HepG2 (cell line): ENCODE measurements at regions not wholly inside any gene's neighbourhood (a gene's known extent, or its start where the extent isn't known, plus 50 kb on each side); places are given as distances from the start of the nearest gene placed in this dataset.

Experiments
- ATAC-seq: fragments of 200-7000 bp; cut with Tn5 transposase; 3 replicates; pipeline ENCODE4 v1.9.1; 2020; ENCODE audit warnings: mild to moderate bottlenecking, moderate library complexity
- BruUV-seq: library from RNA; stranded (reverse); fragments of 400-500 nt; replicated peaks from 2 replicates; lab custom pipeline; 2021; lab: Mats Ljungman, UMichigan
- CTCF ChIA-PET: fragments of 300-600 bp; formaldehyde crosslinking; extraction: SDS; loops from one replicate; lab custom pipeline; 2021; ENCODE audit warnings: low total read pairs, inconsistent platforms, low intra/inter-chr PET ratio; lab: Yijun Ruan, JAX
- POLR2A ChIA-PET: fragments of 350-600 bp; sonication (Branson Sonifier 250); formaldehyde crosslinking; loops from one replicate; lab custom pipeline; 2020; ENCODE audit warnings: antibody characterized with exemption, inconsistent platforms; lab: Yijun Ruan, JAX
- DNase-seq: peaks from one replicate; pipeline ENCODE4 v3.0.0-alpha.2; 2015; ENCODE audit warnings: low spot score
- FAIRE-seq: peaks from 3 replicates; lab custom pipeline; 2011; peaks lifted over from hg19 to GRCh38; lab: Jason Lieb, UNC
- H2AFZ ChIP-seq: one replicate; pipeline ENCODE4 v1.6.1; 2011; ENCODE audit warnings: low read length, inconsistent platforms
- H3K27ac ChIP-seq: fragments of 300-600 bp; 3 replicates; pipeline ENCODE4 v1.8.0; 2011; ENCODE audit warnings: mixed run types, mild to moderate bottlenecking, mixed read lengths, low read length, inconsistent platforms; ENCODE audit not compliant: insufficient read depth; ENCODE audit errors: extremely low read length
- H3K27me3 ChIP-seq, 2 experiments: fragments of 200-600 bp in 1 of 2; 2 replicates in 1 of 2; 3 replicates in 1 of 2; pipeline versions ENCODE4 v1.6.0 to v1.8.0; 2011; ENCODE audit warnings: low read length in 2 of 2, mild to moderate bottlenecking in 2 of 2, moderate library complexity in 2 of 2, inconsistent platforms in 1 of 2; ENCODE audit not compliant: insufficient read depth in 2 of 2, control insufficient read depth in 1 of 2
- H3K36me3 ChIP-seq, 2 experiments: fragments of 200-600 bp in 1 of 2; replicated peaks in 1 of 2; 2 replicates in 1 of 2; 3 replicates in 1 of 2; pipeline versions ENCODE4 v1.5.1 to v1.8.0; 2011; ENCODE audit warnings: low read length in 2 of 2, inconsistent platforms in 1 of 2; ENCODE audit not compliant: insufficient read depth in 2 of 2, control insufficient read depth in 1 of 2
- H3K4me1 ChIP-seq: 2 replicates; pipeline ENCODE4 v1.5.1; 2012; ENCODE audit warnings: low read length, inconsistent platforms; ENCODE audit not compliant: insufficient read depth
- H3K4me2 ChIP-seq: 2 replicates; pipeline ENCODE4 v1.6.0; 2011; ENCODE audit warnings: low read depth, low read length, inconsistent platforms
- H3K4me3 ChIP-seq, 3 experiments: fragments of 200-600 bp in 1 of 3; sonication (generic), shearing (Covaris generic) in 1 of 3; replicated peaks in 1 of 3; 2 replicates each; pipeline ENCODE4 v1.5.1; 2011 to 2016; ENCODE audit warnings: low read length in 3 of 3, inconsistent platforms in 2 of 3, low read depth in 2 of 3, mild to moderate bottlenecking in 2 of 3, control low read depth in 1 of 3, mixed read lengths in 1 of 3; ENCODE audit not compliant: insufficient read depth in 1 of 3
- H3K79me2 ChIP-seq: one replicate; pipeline ENCODE4 v1.6.1; 2011; ENCODE audit warnings: low read length, inconsistent platforms; ENCODE audit not compliant: insufficient read depth
- H3K9ac ChIP-seq: 2 replicates; pipeline ENCODE4 v1.6.0; 2011; ENCODE audit warnings: mild to moderate bottlenecking, low read depth, low read length, inconsistent platforms; ENCODE audit not compliant: insufficient read depth
- H3K9me3 ChIP-seq: 2 replicates; pipeline ENCODE4 v1.5.1; 2012; ENCODE audit warnings: mild to moderate bottlenecking, low read length
- H4K20me1 ChIP-seq: 2 replicates; pipeline ENCODE4 v1.6.0; 2011; ENCODE audit warnings: inconsistent platforms, mild to moderate bottlenecking, low read length, moderate library complexity; ENCODE audit not compliant: insufficient read depth
- ATF7-NPFF ChIP-seq: sonication (generic); formaldehyde crosslinking; IDR thresholded peaks from 2 replicates; pipeline ENCODE4 v1.8.1; 2023; ENCODE audit warnings: mild to moderate bottlenecking, low read depth, missing genetic modification reagents, moderate library complexity
- CBX1 ChIP-seq: IDR thresholded peaks from one replicate; pipeline ENCODE4 v1.6.1; 2016; ENCODE audit warnings: antibody characterized with exemption, low read depth
- CSRNP1 ChIP-seq: sonication (generic); formaldehyde crosslinking; IDR thresholded peaks from 2 replicates; pipeline ENCODE4 v1.8.1; 2023; ENCODE audit warnings: mild to moderate bottlenecking, missing genetic modification reagents
- HNRNPL ChIP-seq: fragments of 200-400 bp; formaldehyde crosslinking; IDR thresholded peaks from 2 replicates; pipeline ENCODE4 v1.6.1; 2017; ENCODE audit warnings: mild to moderate bottlenecking, low read depth, low read length
- ISX ChIP-seq: sonication (generic); formaldehyde crosslinking; conservative IDR thresholded peaks from 2 replicates; pipeline ENCODE4 v1.5.0; 2020; ENCODE audit warnings: missing genetic modification reagents
- MAFG ChIP-seq: sonication (generic); formaldehyde crosslinking; IDR thresholded peaks from 2 replicates; pipeline ENCODE4 v1.5.1; 2020; ENCODE audit warnings: mild to moderate bottlenecking, missing genetic modification reagents
- MEIS2 ChIP-seq: sonication (generic); formaldehyde crosslinking; IDR thresholded peaks from 2 replicates; pipeline ENCODE4 v1.9.0; 2021; ENCODE audit warnings: mild to moderate bottlenecking, missing genetic modification reagents
- PAWR ChIP-seq: sonication (generic); formaldehyde crosslinking; IDR thresholded peaks from 2 replicates; pipeline ENCODE4 v1.4.0; 2020; ENCODE audit warnings: missing genetic modification reagents, mild to moderate bottlenecking, borderline replicate concordance
- SRF ChIP-seq: IDR thresholded peaks from 2 replicates; pipeline ENCODE4 v1.6.1; 2011; ENCODE audit warnings: mild to moderate bottlenecking, low read depth, low read length, moderate library complexity
- XBP1 ChIP-seq: sonication (generic); formaldehyde crosslinking; IDR thresholded peaks from 2 replicates; pipeline ENCODE4 v1.5.0; 2020; ENCODE audit warnings: missing genetic modification reagents
- ZBTB38 ChIP-seq: sonication (generic); formaldehyde crosslinking; IDR thresholded peaks from 2 replicates; pipeline ENCODE4 v1.5.1; 2020; ENCODE audit warnings: mild to moderate bottlenecking, missing genetic modification reagents
- ZFX ChIP-seq: sonication (generic); formaldehyde crosslinking; IDR thresholded peaks from 2 replicates; pipeline ENCODE4 v1.4.0; 2020; ENCODE audit warnings: mild to moderate bottlenecking, low read depth, missing genetic modification reagents, moderate library complexity
- ZNF709 ChIP-seq: sonication (generic); formaldehyde crosslinking; IDR thresholded peaks from 2 replicates; pipeline ENCODE4 v1.5.0; 2020; ENCODE audit warnings: mild to moderate bottlenecking, missing genetic modification reagents
- ZNF841 ChIP-seq: sonication (generic); formaldehyde crosslinking; IDR thresholded peaks from 2 replicates; pipeline ENCODE4 v1.8.1; 2023; ENCODE audit warnings: missing genetic modification reagents, borderline replicate concordance
- WGBS: methylation state at CpG from one replicate; pipeline ENCODE4 v1.1.6; 2017; ENCODE audit warnings: low lambda C conversion rate; 5-methylcytosine and 5-hydroxymethylcytosine counted together
- in situ Hi-C: cut with HindIII; loops from 2 replicates; pipeline ENCODE4 v1.10.0; 2017; ENCODE audit warnings: low pct_unique_long_range_greater_than_20kb; ENCODE audit not compliant: extremely low pct_ligation_motif_present
- intact Hi-C: fragments of 100-400 bp; cut with micrococcal nuclease; formaldehyde crosslinking; loops from one replicate; pipeline ENCODE4 v1.10.0; 2022; ENCODE audit not compliant: unreplicated experiment
- TF ChIP-seq, protein P1 (sequence below): sonication (generic); formaldehyde crosslinking; IDR thresholded peaks from 2 replicates; pipeline ENCODE4 v1.8.1; 2023; ENCODE audit warnings: missing genetic modification reagents, mild to moderate bottlenecking, borderline replicate concordance
- TF ChIP-seq, protein P2 (sequence below): sonication (generic); formaldehyde crosslinking; IDR thresholded peaks from 2 replicates; pipeline ENCODE4 v1.8.1; 2023; ENCODE audit warnings: mild to moderate bottlenecking, inconsistent platforms, moderate library complexity, missing genetic modification reagents, borderline replicate concordance
- TF ChIP-seq, protein P3 (sequence below): IDR thresholded peaks from 2 replicates; pipeline ENCODE4 v1.6.1; 2012; ENCODE audit warnings: low read depth, low read length, improper control_type of control experiment
- TF ChIP-seq, protein P4 (sequence below): sonication (generic); formaldehyde crosslinking; IDR thresholded peaks from 2 replicates; pipeline ENCODE4 v1.5.0; 2020; ENCODE audit warnings: missing genetic modification reagents

- TF ChIP-seq, protein P1, sequence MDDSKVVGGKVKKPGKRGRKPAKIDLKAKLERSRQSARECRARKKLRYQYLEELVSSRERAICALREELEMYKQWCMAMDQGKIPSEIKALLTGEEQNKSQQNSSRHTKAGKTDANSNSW (CRISPR knock-in tag): no peak
- no peak for TF ChIP-seq ZNF841
Measured at GRCh38 chr18:22311301-22311700, 106.4 kb downstream of the CTAGE1 start (continued).

DNA sequence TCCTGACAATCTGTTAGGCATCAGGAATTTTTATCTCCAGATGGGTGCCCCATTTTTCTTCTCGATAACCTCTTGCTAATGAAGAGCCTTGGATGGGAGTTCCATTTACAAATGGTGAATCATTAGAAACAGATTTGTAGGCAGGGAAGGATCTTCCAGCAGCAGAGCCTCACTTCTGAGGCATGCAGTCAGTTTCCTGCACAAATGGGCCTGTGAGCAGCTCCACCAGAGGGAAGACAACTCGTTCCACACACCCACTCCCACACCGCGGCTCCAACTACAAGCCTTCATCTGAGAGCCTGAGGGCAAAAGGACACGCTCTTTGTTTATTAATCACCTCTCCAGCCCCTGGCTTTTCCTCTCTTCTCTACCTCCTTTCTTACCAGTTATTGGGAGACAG, 108.5 kb downstream of the CTAGE1 start:
- no peaks in the 10 kb centered on the region for H4K20me1 ChIP-seq
- in situ Hi-C loops (no loop called here), intact Hi-C loops (no loop called here)
- no peak overlapping the region for H3K4me3 ChIP-seq
- no peak for FAIRE-seq
- POLR2A ChIA-PET: no interaction called here
- no peak overlapping the region for H3K27ac ChIP-seq
- DNase-seq: no peak
- H3K9me3 ChIP-seq: no peaks in the 10 kb centered on the region
- H3K36me3 ChIP-seq: no peaks in the 10 kb centered on the region
- TF ChIP-seq, protein P2, sequence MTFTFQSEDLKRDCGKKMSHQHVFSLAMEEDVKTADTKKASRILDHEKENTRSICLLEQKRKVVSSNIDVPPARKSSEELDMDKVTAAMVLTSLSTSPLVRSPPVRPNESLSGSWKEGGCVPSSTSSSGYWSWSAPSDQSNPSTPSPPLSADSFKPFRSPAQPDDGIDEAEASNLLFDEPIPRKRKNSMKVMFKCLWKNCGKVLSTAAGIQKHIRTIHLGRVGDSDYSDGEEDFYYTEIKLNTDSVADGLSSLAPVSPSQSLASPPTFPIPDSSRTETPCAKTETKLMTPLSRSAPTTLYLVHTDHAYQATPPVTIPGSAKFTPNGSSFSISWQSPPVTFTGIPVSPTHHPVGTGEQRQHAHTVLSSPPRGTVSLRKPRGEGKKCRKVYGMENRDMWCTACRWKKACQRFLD (CRISPR knock-in tag): no peak
- TF ChIP-seq CSRNP1 (CRISPR knock-in tag): no peak
- no peak for TF ChIP-seq ISX (CRISPR knock-in tag)
- TF ChIP-seq, protein P3, sequence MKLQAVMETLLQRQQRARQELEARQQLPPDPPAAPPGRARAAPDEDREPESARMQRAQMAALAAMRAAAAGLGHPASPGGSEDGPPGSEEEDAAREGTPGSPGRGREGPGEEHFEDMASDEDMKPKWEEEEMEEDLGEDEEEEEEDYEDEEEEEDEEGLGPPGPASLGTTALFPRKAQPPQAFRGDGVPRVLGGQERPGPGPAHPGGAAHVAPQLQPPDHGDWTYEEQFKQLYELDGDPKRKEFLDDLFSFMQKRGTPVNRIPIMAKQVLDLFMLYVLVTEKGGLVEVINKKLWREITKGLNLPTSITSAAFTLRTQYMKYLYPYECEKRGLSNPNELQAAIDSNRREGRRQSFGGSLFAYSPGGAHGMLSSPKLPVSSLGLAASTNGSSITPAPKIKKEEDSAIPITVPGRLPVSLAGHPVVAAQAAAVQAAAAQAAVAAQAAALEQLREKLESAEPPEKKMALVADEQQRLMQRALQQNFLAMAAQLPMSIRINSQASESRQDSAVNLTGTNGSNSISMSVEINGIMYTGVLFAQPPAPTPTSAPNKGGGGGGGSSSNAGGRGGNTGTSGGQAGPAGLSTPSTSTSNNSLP: no peak
- TF ChIP-seq PAWR (CRISPR knock-in tag): no peak
- TF ChIP-seq ZBTB38 (CRISPR knock-in tag): no peak
- TF ChIP-seq, protein P4, sequence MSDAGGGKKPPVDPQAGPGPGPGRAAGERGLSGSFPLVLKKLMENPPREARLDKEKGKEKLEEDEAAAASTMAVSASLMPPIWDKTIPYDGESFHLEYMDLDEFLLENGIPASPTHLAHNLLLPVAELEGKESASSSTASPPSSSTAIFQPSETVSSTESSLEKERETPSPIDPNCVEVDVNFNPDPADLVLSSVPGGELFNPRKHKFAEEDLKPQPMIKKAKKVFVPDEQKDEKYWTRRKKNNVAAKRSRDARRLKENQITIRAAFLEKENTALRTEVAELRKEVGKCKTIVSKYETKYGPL: no peak
- no peak for TF ChIP-seq XBP1 (CRISPR knock-in tag)
- no peak for TF ChIP-seq HNRNPL
- no peak for TF ChIP-seq SRF
- no peak for TF ChIP-seq MAFG (CRISPR knock-in tag)
- no peak for TF ChIP-seq ZFX
- no peak for TF ChIP-seq ZNF709 (CRISPR knock-in tag)
- TF ChIP-seq MEIS2 (CRISPR knock-in tag): no peak
- TF ChIP-seq ATF7-NPFF (CRISPR knock-in tag): no peak
- TF ChIP-seq CBX1: no peak
- no peaks in the 10 kb centered on the region for H3K79me2 ChIP-seq
- no peak for ATAC-seq
- no peak overlapping the region for H2AFZ ChIP-seq
- H3K9ac ChIP-seq: no peak overlapping the region
- CTCF ChIA-PET: no interaction called here
- H3K4me1 ChIP-seq: no peaks in the 10 kb centered on the region
- BruUV-seq: no TSS peak
- 37% methylated on average over 5 of the region's 5 CpGs for WGBS
- no peak overlapping the region for H3K4me2 ChIP-seq
- no peaks in the 10 kb centered on the region; a peak in 1 of 5 replicates for H3K27me3 ChIP-seq
